PFSK-1 (cell line): ENCODE measurements at regions not wholly inside any gene's neighbourhood (a gene's known extent, or its start where the extent isn't known, plus 50 kb on each side); places are given as distances from the start of the nearest gene placed in this dataset.

Experiments used
- FOXP2 ChIP-seq: optimal IDR thresholded peaks from 2 replicates; pipeline ENCODE3; 2011; ENCODE audit warnings: borderline replicate concordance, control low read depth, inconsistent platforms; ENCODE audit not compliant: insufficient read depth; ENCODE audit errors: extremely low read length, extremely low read depth
- POLR2AphosphoS5 ChIP-seq: IDR thresholded peaks from 2 replicates; pipeline ENCODE4 v1.6.1; 2012; ENCODE audit warnings: low read depth, mild to moderate bottlenecking, control low read depth, low read length, moderate library complexity
- SIN3A ChIP-seq: IDR thresholded peaks from 2 replicates; pipeline ENCODE4 v1.6.1; 2012; ENCODE audit warnings: mild to moderate bottlenecking, low read length, moderate library complexity, borderline replicate concordance; ENCODE audit not compliant: insufficient read depth
- TAF1 ChIP-seq: IDR thresholded peaks from 2 replicates; pipeline ENCODE4 v1.6.1; 2012; ENCODE audit warnings: low read length, control low read depth, borderline replicate concordance; ENCODE audit not compliant: insufficient read depth
- TF ChIP-seq, protein P1 (sequence below), 2 experiments: IDR thresholded peaks; 2 replicates each; pipeline versions ENCODE4 v1.6.1 to v1.8.0; 2011 to 2012; ENCODE audit warnings: low read depth in 2 of 2, low read length in 2 of 2, control low read depth in 1 of 2, inconsistent platforms in 1 of 2, mild to moderate bottlenecking in 1 of 2, moderate library complexity in 1 of 2; ENCODE audit not compliant: insufficient read depth in 1 of 2

- TF ChIP-seq FOXP2 (no peak), TAF1 (no peak), SIN3A (no peak), POLR2AphosphoS5 (no peak)
- TF ChIP-seq, protein P1, sequence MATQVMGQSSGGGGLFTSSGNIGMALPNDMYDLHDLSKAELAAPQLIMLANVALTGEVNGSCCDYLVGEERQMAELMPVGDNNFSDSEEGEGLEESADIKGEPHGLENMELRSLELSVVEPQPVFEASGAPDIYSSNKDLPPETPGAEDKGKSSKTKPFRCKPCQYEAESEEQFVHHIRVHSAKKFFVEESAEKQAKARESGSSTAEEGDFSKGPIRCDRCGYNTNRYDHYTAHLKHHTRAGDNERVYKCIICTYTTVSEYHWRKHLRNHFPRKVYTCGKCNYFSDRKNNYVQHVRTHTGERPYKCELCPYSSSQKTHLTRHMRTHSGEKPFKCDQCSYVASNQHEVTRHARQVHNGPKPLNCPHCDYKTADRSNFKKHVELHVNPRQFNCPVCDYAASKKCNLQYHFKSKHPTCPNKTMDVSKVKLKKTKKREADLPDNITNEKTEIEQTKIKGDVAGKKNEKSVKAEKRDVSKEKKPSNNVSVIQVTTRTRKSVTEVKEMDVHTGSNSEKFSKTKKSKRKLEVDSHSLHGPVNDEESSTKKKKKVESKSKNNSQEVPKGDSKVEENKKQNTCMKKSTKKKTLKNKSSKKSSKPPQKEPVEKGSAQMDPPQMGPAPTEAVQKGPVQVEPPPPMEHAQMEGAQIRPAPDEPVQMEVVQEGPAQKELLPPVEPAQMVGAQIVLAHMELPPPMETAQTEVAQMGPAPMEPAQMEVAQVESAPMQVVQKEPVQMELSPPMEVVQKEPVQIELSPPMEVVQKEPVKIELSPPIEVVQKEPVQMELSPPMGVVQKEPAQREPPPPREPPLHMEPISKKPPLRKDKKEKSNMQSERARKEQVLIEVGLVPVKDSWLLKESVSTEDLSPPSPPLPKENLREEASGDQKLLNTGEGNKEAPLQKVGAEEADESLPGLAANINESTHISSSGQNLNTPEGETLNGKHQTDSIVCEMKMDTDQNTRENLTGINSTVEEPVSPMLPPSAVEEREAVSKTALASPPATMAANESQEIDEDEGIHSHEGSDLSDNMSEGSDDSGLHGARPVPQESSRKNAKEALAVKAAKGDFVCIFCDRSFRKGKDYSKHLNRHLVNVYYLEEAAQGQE (IDR thresholded peaks at IDR 0.05; ENCODE audit: insufficient read depth in 1 of 2, low read depth in 2 of 2, low read length in 2 of 2): no peak
These were observed 155.2 kb downstream of the ABCC12 start for GRCh38 chr16:48000622-48001021.
